ENCODE measurements at regions not wholly inside any gene's neighbourhood (a gene's known extent, or its start where the extent isn't known, plus 50 kb on each side); places are given as distances from the start of the nearest gene placed in this dataset.

- no peak for TF ChIP-seq CTCF (IDR thresholded peaks at IDR 0.05)
- no peak for TF ChIP-seq POLR2A (IDR thresholded peaks at IDR 0.05)
Measured at GRCh38 chr1:191320062-191320461, 838.2 kb upstream of the RGS18 start.
